Trophoblast cell (in vitro differentiated cells and primary cell): ENCODE measurements at regions not wholly inside any gene's neighbourhood (a gene's known extent, or its start where the extent isn't known, plus 50 kb on each side); places are given as distances from the start of the nearest gene placed in this dataset.

Source experiments
- DNase-seq, 2 donors: peaks; one replicate each; pipeline ENCODE4 v3.0.0-alpha.2; 2016
- H2AFZ ChIP-seq: 2 replicates; pipeline ENCODE4 v1.6.1; 2013; ENCODE audit warnings: low read length, moderate library complexity, mild to moderate bottlenecking; ENCODE audit not compliant: insufficient read depth, poor library complexity
- H2AK5ac ChIP-seq: 2 replicates; pipeline ENCODE4 v1.6.1; 2013; ENCODE audit warnings: mild to moderate bottlenecking, low read length
- H2BK120ac ChIP-seq: 2 replicates; pipeline ENCODE4 v1.6.1; 2013; ENCODE audit warnings: low read length, mild to moderate bottlenecking, moderate library complexity; ENCODE audit not compliant: insufficient read depth, poor library complexity
- H2BK12ac ChIP-seq: 2 replicates; pipeline ENCODE4 v1.6.1; 2013; ENCODE audit warnings: mild to moderate bottlenecking, low read length, moderate library complexity
- H2BK5ac ChIP-seq: 2 replicates; pipeline ENCODE4 v1.6.1; 2013; ENCODE audit warnings: low read length, low read depth, moderate library complexity, mild to moderate bottlenecking; ENCODE audit not compliant: poor library complexity
- H3K14ac ChIP-seq: 2 replicates; pipeline ENCODE4 v1.6.1; 2013; ENCODE audit warnings: mild to moderate bottlenecking, low read length
- H3K18ac ChIP-seq: 2 replicates; pipeline ENCODE4 v1.6.1; 2013; ENCODE audit warnings: mild to moderate bottlenecking, low read length
- H3K23ac ChIP-seq: 2 replicates; pipeline ENCODE4 v1.6.1; 2013; ENCODE audit warnings: low read length
- H3K27ac ChIP-seq: 2 replicates; pipeline ENCODE4 v1.5.1; 2013; ENCODE audit warnings: low read depth, mild to moderate bottlenecking, inconsistent platforms, low read length, moderate library complexity
- H3K27me3 ChIP-seq: 2 replicates; pipeline ENCODE4 v1.6.1; 2013; ENCODE audit warnings: inconsistent platforms, mild to moderate bottlenecking, low read length, moderate library complexity; ENCODE audit not compliant: insufficient read depth
- H3K36me3 ChIP-seq, 2 experiments: 1 replicate in 1 of 2; 2 replicates in 1 of 2; pipeline ENCODE4 v1.6.1; 2013; ENCODE audit warnings: low read length in 2 of 2, mild to moderate bottlenecking in 2 of 2, moderate library complexity in 1 of 2; ENCODE audit not compliant: insufficient read depth in 2 of 2, control insufficient read depth in 1 of 2
- H3K4ac ChIP-seq: 2 replicates; pipeline ENCODE4 v1.6.1; 2013; ENCODE audit warnings: low read depth, mild to moderate bottlenecking, low read length, moderate library complexity
- H3K4me1 ChIP-seq, 2 experiments: 1 replicate in 1 of 2; 2 replicates in 1 of 2; pipeline ENCODE4 v1.6.1; 2013; ENCODE audit warnings: low read length in 2 of 2, mild to moderate bottlenecking in 2 of 2, moderate library complexity in 1 of 2; ENCODE audit not compliant: insufficient read depth in 2 of 2, control insufficient read depth in 1 of 2
- H3K4me2 ChIP-seq: 2 replicates; pipeline ENCODE4 v1.6.1; 2013; ENCODE audit warnings: inconsistent platforms, mild to moderate bottlenecking, low read length, moderate library complexity
- H3K4me3 ChIP-seq: 2 replicates; pipeline ENCODE4 v1.5.1; 2013; ENCODE audit warnings: mild to moderate bottlenecking, low read depth, low read length, inconsistent platforms
- H3K79me1 ChIP-seq: one replicate; pipeline ENCODE4 v1.6.1; 2013; ENCODE audit warnings: low read length
- H3K79me2 ChIP-seq: 2 replicates; pipeline ENCODE4 v1.6.1; 2013; ENCODE audit warnings: low read length, mild to moderate bottlenecking; ENCODE audit not compliant: control insufficient read depth, insufficient read depth, poor library complexity
- H3K9ac ChIP-seq: 2 replicates; pipeline ENCODE4 v1.6.1; 2013; ENCODE audit warnings: mild to moderate bottlenecking, low read length
- H3K9me3 ChIP-seq: 2 replicates; pipeline ENCODE4 v1.6.1; 2013; ENCODE audit warnings: low read depth, mild to moderate bottlenecking, control low read depth, inconsistent platforms, low read length; ENCODE audit not compliant: insufficient read depth
- H4K12ac ChIP-seq: 2 replicates; pipeline ENCODE4 v1.6.1; 2013; ENCODE audit warnings: low read depth, mild to moderate bottlenecking, low read length, moderate library complexity
- H4K8ac ChIP-seq: 2 replicates; pipeline ENCODE4 v1.6.1; 2013; ENCODE audit warnings: low read depth, mild to moderate bottlenecking, low read length, moderate library complexity
- H4K91ac ChIP-seq: one replicate; pipeline ENCODE4 v1.6.1; 2013; ENCODE audit warnings: low read depth, mild to moderate bottlenecking, low read length, moderate library complexity
- WGBS: extraction: QIAGEN DNeasy Blood & Tissue Kit; methylation state at CpG from one replicate; pipeline ENCODE4 v1.1.7; 2013; ENCODE audit warnings: missing lambda C conversion rate; ENCODE audit not compliant: insufficient read length, insufficient coverage; ENCODE audit errors: extremely low coverage; 5-methylcytosine and 5-hydroxymethylcytosine counted together

- no peak overlapping the region for H4K12ac ChIP-seq
- no peak overlapping the region for H4K91ac ChIP-seq
- no peak overlapping the region for H4K8ac ChIP-seq
- H2AK5ac ChIP-seq: no peak overlapping the region
- H3K27me3 ChIP-seq: no peaks in the 10 kb centered on the region
- no peak overlapping the region for H2BK5ac ChIP-seq
- no peak overlapping the region for H3K4me3 ChIP-seq
- no peak overlapping the region for H3K9ac ChIP-seq
- H3K27ac ChIP-seq: no peak overlapping the region
- peak overlapping the region; percentile 56 for H2BK12ac ChIP-seq
- no peak for DNase-seq
- no peak overlapping the region for H3K14ac ChIP-seq
- no peak overlapping the region for H2BK120ac ChIP-seq
- WGBS: no CpG with 5 or more reads among the region's 4 CpGs
- H3K36me3 ChIP-seq: no peaks in the 10 kb centered on the region
- peaks cover 5 to 9% of the 10 kb centered on the region in 2 experiments for H3K4me1 ChIP-seq
- no peaks in the 10 kb centered on the region for H3K9me3 ChIP-seq
- H3K79me1 ChIP-seq: peaks cover 7% of the 10 kb centered on the region
- H3K79me2 ChIP-seq: no peaks in the 10 kb centered on the region
- no peak overlapping the region for H2AFZ ChIP-seq
- no peak overlapping the region for H3K4me2 ChIP-seq
- no peak overlapping the region for H3K4ac ChIP-seq
- no peak overlapping the region for H3K23ac ChIP-seq
- H3K18ac ChIP-seq: no peak overlapping the region
These were observed 144.3 kb downstream of the MACIR start for GRCh38 chr5:103402851-103403250.

GRCh38 chr5:103397739-103398581 is 139.4 kb downstream of the MACIR start:
- peaks cover 2 to 9% of the 10 kb centered on the region in 2 experiments for H3K4me1 ChIP-seq
- H3K9me3 ChIP-seq: no peaks in the 10 kb centered on the region
- H4K12ac ChIP-seq: no peak overlapping the region
- no peak overlapping the region for H3K4me2 ChIP-seq
- H3K4ac ChIP-seq: no peak overlapping the region
- H2BK12ac ChIP-seq: peak overlapping the region; percentile 97
- peak overlapping the region; percentile 74 for H3K14ac ChIP-seq
- no peak overlapping the region for H2BK120ac ChIP-seq
- H2BK5ac ChIP-seq: no peak overlapping the region
- no peak overlapping the region for H2AK5ac ChIP-seq
- no peak overlapping the region for H3K23ac ChIP-seq
- no peak overlapping the region for H4K8ac ChIP-seq
- no CpG with 5 or more reads among the region's 8 CpGs for WGBS
- H3K9ac ChIP-seq: no peak overlapping the region
- H2AFZ ChIP-seq: peak overlapping the region; percentile 54
- H3K27me3 ChIP-seq: no peaks in the 10 kb centered on the region
- peaks cover 12% of the 10 kb centered on the region for H3K79me1 ChIP-seq
- H3K36me3 ChIP-seq: no peaks in the 10 kb centered on the region
- H3K79me2 ChIP-seq: no peaks in the 10 kb centered on the region
- H3K27ac ChIP-seq: no peak overlapping the region
- H3K18ac ChIP-seq: no peak overlapping the region
- no peak overlapping the region for H4K91ac ChIP-seq
- peak in 1 of 2 donors; percentile 57 for DNase-seq
- H3K4me3 ChIP-seq: no peak overlapping the region

GRCh38 chr5:103394676-103395075 is 136.1 kb downstream of the MACIR start:
- Histone ChIP-seq H3K9ac (no peak overlapping the region), H3K23ac (no peak overlapping the region), H3K79me2 (no peaks in the 10 kb centered on the region), H3K18ac (no peak overlapping the region), H3K36me3 (no peaks in the 10 kb centered on the region), H2BK12ac (no peak overlapping the region), H3K4me3 (no peak overlapping the region), H3K4ac (no peak overlapping the region), H4K8ac (no peak overlapping the region), H3K9me3 (no peaks in the 10 kb centered on the region), H2BK5ac (no peak overlapping the region), H2BK120ac (no peak overlapping the region), H4K91ac (no peak overlapping the region), H4K12ac (no peak overlapping the region), H3K79me1 (peaks cover 17% of the 10 kb centered on the region), H3K27me3 (no peaks in the 10 kb centered on the region), H3K27ac (no peak overlapping the region), H3K4me2 (no peak overlapping the region), H3K4me1 (peaks cover 2 to 10% of the 10 kb centered on the region in 2 experiments), H2AK5ac (no peak overlapping the region), H2AFZ (no peak overlapping the region), H3K14ac (no peak overlapping the region)
- no peak for DNase-seq
- no CpG with 5 or more reads among the region's 2 CpGs for WGBS

GRCh38 chr5:103393101-103393754 is 134.7 kb downstream of the MACIR start:
- H2BK5ac ChIP-seq: peak overlapping the region; percentile 3
- H3K4ac ChIP-seq: no peak overlapping the region
- H4K91ac ChIP-seq: peak overlapping the region; percentile 58
- H3K4me2 ChIP-seq: no peak overlapping the region
- peak overlapping the region; percentile 36 for H4K8ac ChIP-seq
- H2BK120ac ChIP-seq: peak overlapping the region; percentile 40
- H2AK5ac ChIP-seq: no peak overlapping the region
- DNase-seq: no peak
- no peak overlapping the region for H3K9ac ChIP-seq
- H3K79me2 ChIP-seq: no peaks in the 10 kb centered on the region
- peaks cover 4 to 13% of the 10 kb centered on the region in 2 experiments for H3K4me1 ChIP-seq
- WGBS: no CpG with 5 or more reads among the region's 4 CpGs
- H3K4me3 ChIP-seq: no peak overlapping the region
- H4K12ac ChIP-seq: no peak overlapping the region
- H3K79me1 ChIP-seq: peaks cover 17% of the 10 kb centered on the region
- peak overlapping the region; percentile 80 for H2BK12ac ChIP-seq
- peak overlapping the region; percentile 64 for H3K27ac ChIP-seq
- no peak overlapping the region for H3K18ac ChIP-seq
- H2AFZ ChIP-seq: no peak overlapping the region
- H3K27me3 ChIP-seq: no peaks in the 10 kb centered on the region
- H3K9me3 ChIP-seq: no peaks in the 10 kb centered on the region
- H3K36me3 ChIP-seq: no peaks in the 10 kb centered on the region
- no peak overlapping the region for H3K14ac ChIP-seq
- H3K23ac ChIP-seq: no peak overlapping the region
